Trophoblast cell (in vitro differentiated cells and primary cell): ENCODE measurements at regions not wholly inside any gene's neighbourhood (a gene's known extent, or its start where the extent isn't known, plus 50 kb on each side); places are given as distances from the start of the nearest gene placed in this dataset.

Experiments
- DNase-seq, 2 donors: peaks; one replicate each; pipeline ENCODE4 v3.0.0-alpha.2; 2016
- H2AFZ ChIP-seq: 2 replicates; pipeline ENCODE4 v1.6.1; 2013; ENCODE audit warnings: low read length, moderate library complexity, mild to moderate bottlenecking; ENCODE audit not compliant: insufficient read depth, poor library complexity
- H2AK5ac ChIP-seq: 2 replicates; pipeline ENCODE4 v1.6.1; 2013; ENCODE audit warnings: mild to moderate bottlenecking, low read length
- H2BK120ac ChIP-seq: 2 replicates; pipeline ENCODE4 v1.6.1; 2013; ENCODE audit warnings: low read length, mild to moderate bottlenecking, moderate library complexity; ENCODE audit not compliant: insufficient read depth, poor library complexity
- H2BK12ac ChIP-seq: 2 replicates; pipeline ENCODE4 v1.6.1; 2013; ENCODE audit warnings: mild to moderate bottlenecking, low read length, moderate library complexity
- H2BK5ac ChIP-seq: 2 replicates; pipeline ENCODE4 v1.6.1; 2013; ENCODE audit warnings: low read length, low read depth, moderate library complexity, mild to moderate bottlenecking; ENCODE audit not compliant: poor library complexity
- H3K14ac ChIP-seq: 2 replicates; pipeline ENCODE4 v1.6.1; 2013; ENCODE audit warnings: mild to moderate bottlenecking, low read length
- H3K18ac ChIP-seq: 2 replicates; pipeline ENCODE4 v1.6.1; 2013; ENCODE audit warnings: mild to moderate bottlenecking, low read length
- H3K23ac ChIP-seq: 2 replicates; pipeline ENCODE4 v1.6.1; 2013; ENCODE audit warnings: low read length
- H3K27ac ChIP-seq: 2 replicates; pipeline ENCODE4 v1.5.1; 2013; ENCODE audit warnings: low read depth, mild to moderate bottlenecking, inconsistent platforms, low read length, moderate library complexity
- H3K27me3 ChIP-seq: 2 replicates; pipeline ENCODE4 v1.6.1; 2013; ENCODE audit warnings: inconsistent platforms, mild to moderate bottlenecking, low read length, moderate library complexity; ENCODE audit not compliant: insufficient read depth
- H3K36me3 ChIP-seq, 2 experiments: 1 replicate in 1 of 2; 2 replicates in 1 of 2; pipeline ENCODE4 v1.6.1; 2013; ENCODE audit warnings: low read length in 2 of 2, mild to moderate bottlenecking in 2 of 2, moderate library complexity in 1 of 2; ENCODE audit not compliant: insufficient read depth in 2 of 2, control insufficient read depth in 1 of 2
- H3K4ac ChIP-seq: 2 replicates; pipeline ENCODE4 v1.6.1; 2013; ENCODE audit warnings: low read depth, mild to moderate bottlenecking, low read length, moderate library complexity
- H3K4me1 ChIP-seq, 2 experiments: 1 replicate in 1 of 2; 2 replicates in 1 of 2; pipeline ENCODE4 v1.6.1; 2013; ENCODE audit warnings: low read length in 2 of 2, mild to moderate bottlenecking in 2 of 2, moderate library complexity in 1 of 2; ENCODE audit not compliant: insufficient read depth in 2 of 2, control insufficient read depth in 1 of 2
- H3K4me2 ChIP-seq: 2 replicates; pipeline ENCODE4 v1.6.1; 2013; ENCODE audit warnings: inconsistent platforms, mild to moderate bottlenecking, low read length, moderate library complexity
- H3K4me3 ChIP-seq: 2 replicates; pipeline ENCODE4 v1.5.1; 2013; ENCODE audit warnings: mild to moderate bottlenecking, low read depth, low read length, inconsistent platforms
- H3K79me1 ChIP-seq: one replicate; pipeline ENCODE4 v1.6.1; 2013; ENCODE audit warnings: low read length
- H3K79me2 ChIP-seq: 2 replicates; pipeline ENCODE4 v1.6.1; 2013; ENCODE audit warnings: low read length, mild to moderate bottlenecking; ENCODE audit not compliant: control insufficient read depth, insufficient read depth, poor library complexity
- H3K9ac ChIP-seq: 2 replicates; pipeline ENCODE4 v1.6.1; 2013; ENCODE audit warnings: mild to moderate bottlenecking, low read length
- H3K9me3 ChIP-seq: 2 replicates; pipeline ENCODE4 v1.6.1; 2013; ENCODE audit warnings: low read depth, mild to moderate bottlenecking, control low read depth, inconsistent platforms, low read length; ENCODE audit not compliant: insufficient read depth
- H4K12ac ChIP-seq: 2 replicates; pipeline ENCODE4 v1.6.1; 2013; ENCODE audit warnings: low read depth, mild to moderate bottlenecking, low read length, moderate library complexity
- H4K8ac ChIP-seq: 2 replicates; pipeline ENCODE4 v1.6.1; 2013; ENCODE audit warnings: low read depth, mild to moderate bottlenecking, low read length, moderate library complexity
- H4K91ac ChIP-seq: one replicate; pipeline ENCODE4 v1.6.1; 2013; ENCODE audit warnings: low read depth, mild to moderate bottlenecking, low read length, moderate library complexity
- WGBS: extraction: QIAGEN DNeasy Blood & Tissue Kit; methylation state at CpG from one replicate; pipeline ENCODE4 v1.1.7; 2013; ENCODE audit warnings: missing lambda C conversion rate; ENCODE audit not compliant: insufficient read length, insufficient coverage; ENCODE audit errors: extremely low coverage; 5-methylcytosine and 5-hydroxymethylcytosine counted together

DNA sequence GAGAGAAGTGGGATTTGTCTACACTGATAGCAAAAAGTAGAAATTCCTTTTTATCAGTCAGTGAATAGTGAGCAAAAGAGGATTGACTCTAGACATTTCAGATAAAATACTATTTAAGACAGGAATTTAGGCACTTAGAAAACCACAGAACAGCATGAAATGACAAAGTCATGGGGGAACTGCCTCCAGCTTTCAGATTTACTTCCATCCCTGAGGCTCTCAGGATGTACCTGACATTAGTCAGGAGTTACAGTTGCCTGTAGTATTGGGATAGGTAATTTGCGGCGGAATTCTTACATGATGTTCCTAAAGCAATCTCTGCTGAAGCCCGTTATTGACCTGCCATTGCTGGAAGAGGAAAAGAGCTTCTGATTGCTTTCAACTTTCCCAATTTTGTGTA is 337.1 kb upstream of the MAP2 start:
- WGBS: no CpG with 5 or more reads among the region's 3 CpGs
- Histone ChIP-seq H4K8ac (no peak overlapping the region), H2AFZ (no peak overlapping the region), H2AK5ac (no peak overlapping the region), H3K79me2 (no peaks in the 10 kb centered on the region), H2BK12ac (no peak overlapping the region), H3K4me3 (no peak overlapping the region), H3K4me1 (no peaks in the 10 kb centered on the region), H3K23ac (no peak overlapping the region), H3K36me3 (no peaks in the 10 kb centered on the region), H3K4me2 (no peak overlapping the region), H3K18ac (no peak overlapping the region), H2BK120ac (no peak overlapping the region), H4K91ac (no peak overlapping the region), H3K27me3 (no peaks in the 10 kb centered on the region), H3K9me3 (no peaks in the 10 kb centered on the region), H4K12ac (no peak overlapping the region), H3K27ac (no peak overlapping the region), H3K9ac (no peak overlapping the region), H3K14ac (no peak overlapping the region), H2BK5ac (no peak overlapping the region), H3K79me1 (no peaks in the 10 kb centered on the region), H3K4ac (no peak overlapping the region)
- DNase-seq: peak; percentile 63 to 71

DNA sequence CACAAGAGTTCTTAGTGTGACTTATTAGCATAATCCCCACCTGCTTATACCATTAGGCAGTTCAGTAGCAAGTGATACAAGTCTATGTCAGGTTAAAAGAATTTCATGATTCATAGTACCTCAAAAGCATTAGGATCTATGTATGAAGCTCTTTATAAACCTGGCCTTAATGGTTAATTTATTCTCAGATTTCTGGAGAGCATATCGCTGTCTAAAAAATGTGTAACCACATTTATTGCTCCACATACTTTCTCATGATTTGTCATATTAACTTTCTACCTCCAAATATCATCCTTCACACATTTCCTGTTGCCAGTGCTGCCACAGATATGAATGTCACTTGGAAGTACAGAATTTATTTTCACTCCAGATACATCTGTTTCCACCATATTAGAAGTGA is 332.8 kb upstream of the MAP2 start:
- Histone ChIP-seq H3K79me2 (no peaks in the 10 kb centered on the region), H3K4me2 (no peak overlapping the region), H2BK5ac (no peak overlapping the region), H4K12ac (no peak overlapping the region), H3K14ac (no peak overlapping the region), H3K4ac (no peak overlapping the region), H3K9me3 (no peaks in the 10 kb centered on the region), H4K91ac (no peak overlapping the region), H4K8ac (no peak overlapping the region), H3K18ac (no peak overlapping the region), H2BK12ac (no peak overlapping the region), H3K36me3 (no peaks in the 10 kb centered on the region), H3K9ac (no peak overlapping the region), H2AK5ac (no peak overlapping the region), H3K4me1 (peaks cover 0 to 4% of the 10 kb centered on the region in 2 experiments), H3K27ac (no peak overlapping the region), H3K4me3 (no peak overlapping the region), H2AFZ (no peak overlapping the region), H3K27me3 (no peaks in the 10 kb centered on the region), H3K79me1 (no peaks in the 10 kb centered on the region), H3K23ac (no peak overlapping the region), H2BK120ac (no peak overlapping the region)
- no peak for DNase-seq
- WGBS: no CpG with 5 or more reads among the region's 1 CpG

DNA sequence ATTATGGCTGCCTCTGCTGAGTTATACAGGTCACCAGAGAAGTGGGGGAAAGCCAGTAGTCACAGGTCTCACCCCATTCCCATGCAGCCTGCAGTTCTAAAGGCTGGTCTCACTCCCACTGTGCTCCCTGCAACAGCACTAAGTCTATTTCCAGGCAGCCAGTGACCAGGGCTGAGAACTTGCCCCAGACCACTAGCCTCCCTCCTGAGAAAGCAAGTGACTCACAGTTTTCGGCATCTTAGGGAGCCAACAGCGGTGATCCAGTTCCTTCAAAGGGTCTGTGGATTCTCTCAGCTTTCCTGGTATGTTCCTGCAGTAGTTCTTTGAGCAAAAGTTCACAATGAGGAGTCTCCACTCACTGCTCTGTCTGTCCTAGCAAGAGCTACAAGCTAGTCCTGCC is 329.6 kb upstream of the MAP2 start:
- H2AK5ac ChIP-seq: no peak overlapping the region
- no peaks in the 10 kb centered on the region for H3K79me1 ChIP-seq
- H3K14ac ChIP-seq: no peak overlapping the region
- no peak overlapping the region for H2BK5ac ChIP-seq
- H3K4me3 ChIP-seq: no peak overlapping the region
- no peak overlapping the region for H3K27ac ChIP-seq
- H3K79me2 ChIP-seq: no peaks in the 10 kb centered on the region
- H4K91ac ChIP-seq: no peak overlapping the region
- H2BK12ac ChIP-seq: no peak overlapping the region
- H3K36me3 ChIP-seq: no peaks in the 10 kb centered on the region
- DNase-seq: no peak
- H3K9me3 ChIP-seq: no peaks in the 10 kb centered on the region
- WGBS: no CpG with 5 or more reads among the region's 2 CpGs
- H2BK120ac ChIP-seq: no peak overlapping the region
- H3K9ac ChIP-seq: no peak overlapping the region
- H2AFZ ChIP-seq: no peak overlapping the region
- no peak overlapping the region for H3K4ac ChIP-seq
- H4K12ac ChIP-seq: no peak overlapping the region
- no peak overlapping the region for H4K8ac ChIP-seq
- H3K4me2 ChIP-seq: no peak overlapping the region
- H3K18ac ChIP-seq: no peak overlapping the region
- H3K4me1 ChIP-seq: peaks cover 0 to 4% of the 10 kb centered on the region in 2 experiments
- no peak overlapping the region for H3K23ac ChIP-seq
- H3K27me3 ChIP-seq: no peaks in the 10 kb centered on the region

DNA sequence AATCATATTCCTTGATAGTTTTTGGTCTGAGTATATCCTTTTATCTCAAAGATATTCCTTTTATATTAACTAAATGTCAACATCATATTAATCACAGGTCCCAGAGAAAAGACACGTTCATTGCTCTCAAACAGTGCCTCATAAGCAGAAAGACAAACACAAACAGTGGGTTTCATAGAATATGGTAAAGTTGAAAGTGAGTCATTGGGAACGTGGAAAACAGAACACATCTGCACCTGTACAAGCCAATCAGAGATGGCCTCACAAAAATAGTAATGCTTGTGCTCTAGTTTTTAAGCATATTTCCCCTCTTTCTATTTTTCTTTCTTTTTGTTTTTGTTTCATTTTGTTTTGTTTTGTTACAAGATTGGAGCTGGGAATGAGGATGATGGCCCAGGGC is 328.4 kb upstream of the MAP2 start:
- H2AK5ac ChIP-seq: no peak overlapping the region
- DNase-seq: no peak
- H3K36me3 ChIP-seq: no peaks in the 10 kb centered on the region
- no peak overlapping the region for H3K23ac ChIP-seq
- H3K79me2 ChIP-seq: no peaks in the 10 kb centered on the region
- H3K14ac ChIP-seq: no peak overlapping the region
- no peak overlapping the region for H3K9ac ChIP-seq
- H2AFZ ChIP-seq: no peak overlapping the region
- H4K91ac ChIP-seq: no peak overlapping the region
- H4K12ac ChIP-seq: no peak overlapping the region
- no peak overlapping the region for H2BK120ac ChIP-seq
- no peak overlapping the region for H3K4me2 ChIP-seq
- peaks cover 0 to 4% of the 10 kb centered on the region in 2 experiments for H3K4me1 ChIP-seq
- no peak overlapping the region for H2BK5ac ChIP-seq
- WGBS: no CpG with 5 or more reads among the region's 2 CpGs
- no peak overlapping the region for H3K18ac ChIP-seq
- no peak overlapping the region for H2BK12ac ChIP-seq
- H3K9me3 ChIP-seq: no peaks in the 10 kb centered on the region
- H3K79me1 ChIP-seq: no peaks in the 10 kb centered on the region
- no peak overlapping the region for H4K8ac ChIP-seq
- no peak overlapping the region for H3K27ac ChIP-seq
- H3K4me3 ChIP-seq: no peak overlapping the region
- H3K4ac ChIP-seq: no peak overlapping the region
- H3K27me3 ChIP-seq: no peaks in the 10 kb centered on the region
